OCI-LY7 (cell line): ENCODE measurements at regions not wholly inside any gene's neighbourhood (a gene's known extent, or its start where the extent isn't known, plus 50 kb on each side); places are given as distances from the start of the nearest gene placed in this dataset.

Source experiments
- CTCF ChIP-seq: fragments of 200-600 bp; sonication (generic); conservative IDR thresholded peaks from 2 replicates; pipeline ENCODE4 v1.5.1; 2014; ENCODE audit warnings: mild to moderate bottlenecking, antibody characterized with exemption, low read length, moderate library complexity, mixed read lengths
- EZH2phosphoT487 ChIP-seq: fragments of 200-600 bp; sonication (generic); IDR thresholded peaks from 2 replicates; pipeline ENCODE4 v1.6.1; 2018; ENCODE audit warnings: low read depth, borderline replicate concordance, mild to moderate bottlenecking, mixed run types, antibody characterized with exemption, low read length, moderate library complexity, mixed read lengths

- TF ChIP-seq CTCF: no peak
- no peak for TF ChIP-seq EZH2phosphoT487
Measured at GRCh38 chr7:96495751-96496216, 173.9 kb upstream of the SLC25A13 start.
